PC-3 (cell line): ENCODE measurements at regions not wholly inside any gene's neighbourhood (a gene's known extent, or its start where the extent isn't known, plus 50 kb on each side); places are given as distances from the start of the nearest gene placed in this dataset.

Source experiments
- ATAC-seq: fragments of 200-7000 bp; cut with Tn5 transposase; 2 replicates; pipeline ENCODE4 v1.9.1; 2020; ENCODE audit warnings: mild to moderate bottlenecking, moderate library complexity
- BruUV-seq: library from RNA; stranded (reverse); fragments of 400-500 nt; replicated peaks from 2 replicates; lab custom pipeline; 2021; lab: Mats Ljungman, UMichigan
- CTCF ChIA-PET: fragments of 300-600 bp; sonication (Branson Sonifier 250); formaldehyde crosslinking; loops from one replicate; lab custom pipeline; 2022; ENCODE audit warnings: antibody characterized with exemption; lab: Charles Lee
- POLR2A ChIA-PET: fragments of 300-600 bp; sonication (Branson Sonifier 250); formaldehyde crosslinking; loops from one replicate; lab custom pipeline; 2022; ENCODE audit warnings: antibody characterized with exemption; ENCODE audit not compliant: unreplicated experiment; lab: Charles Lee
- DNase-seq: peaks from one replicate; pipeline ENCODE4 v3.0.0-alpha.2; 2015
- H2AFZ ChIP-seq: fragments of 300-600 bp; sonication (generic); 2 replicates; pipeline ENCODE4 v1.6.0; 2016; ENCODE audit warnings: antibody characterized with exemption, low read length
- H3F3A ChIP-seq: fragments of 300-600 bp; sonication (generic); one replicate; pipeline ENCODE4 v1.6.0; 2017; ENCODE audit warnings: antibody characterized with exemption, low read length, control low read depth, mild to moderate bottlenecking; ENCODE audit not compliant: unreplicated experiment
- H3K27ac ChIP-seq: fragments of 300-600 bp; sonication (generic); 2 replicates; pipeline ENCODE4 v1.5.1; 2016; ENCODE audit warnings: mild to moderate bottlenecking, low read length
- H3K27me3 ChIP-seq: fragments of 300-600 bp; sonication (generic); 2 replicates; pipeline ENCODE4 v1.6.1; 2016; ENCODE audit warnings: low read length, mixed read lengths
- H3K36me3 ChIP-seq: fragments of 300-600 bp; sonication (generic); 2 replicates; pipeline ENCODE4 v1.6.1; 2016; ENCODE audit warnings: low read depth, mixed run types, low read length, mixed read lengths
- H3K4me1 ChIP-seq: fragments of 300-600 bp; sonication (generic); 2 replicates; pipeline ENCODE4 v1.5.1; 2016; ENCODE audit warnings: low read length; ENCODE audit not compliant: insufficient read depth
- H3K4me2 ChIP-seq: fragments of 300-600 bp; sonication (generic); 2 replicates; pipeline ENCODE4 v1.6.0; 2016; ENCODE audit warnings: low read length
- H3K4me3 ChIP-seq: fragments of 300-600 bp; sonication (generic); 2 replicates; pipeline ENCODE4 v1.5.1; 2016; ENCODE audit warnings: mild to moderate bottlenecking, low read length, mixed read lengths
- H3K79me2 ChIP-seq: fragments of 300-600 bp; sonication (generic); 2 replicates; pipeline ENCODE4 v1.6.1; 2017; ENCODE audit warnings: low read length, mixed read lengths
- H3K9ac ChIP-seq: fragments of 300-600 bp; sonication (generic); 2 replicates; pipeline ENCODE4 v1.6.0; 2016; ENCODE audit warnings: mild to moderate bottlenecking, low read length
- H3K9me2 ChIP-seq: fragments of 300-600 bp; sonication (generic); replicated peaks from 2 replicates; pipeline ENCODE4 v1.6.1; 2016; ENCODE audit warnings: mixed run types, low read length, mixed read lengths
- H3K9me3 ChIP-seq: fragments of 300-600 bp; sonication (generic); 2 replicates; pipeline ENCODE4 v1.6.1; 2016; ENCODE audit warnings: low read length, mixed read lengths
- H4K20me1 ChIP-seq: fragments of 300-600 bp; sonication (generic); 2 replicates; pipeline ENCODE4 v1.6.1; 2016; ENCODE audit warnings: low read length, mixed read lengths
- CTCF ChIP-seq: fragments of 300-600 bp; sonication (generic); conservative IDR thresholded peaks from 2 replicates; pipeline ENCODE4 v1.5.1; 2017; ENCODE audit warnings: antibody characterized with exemption, low read depth, mild to moderate bottlenecking, low read length
- EZH2 ChIP-seq: fragments of 300-600 bp; sonication (generic); IDR thresholded peaks from one replicate; pipeline ENCODE4 v1.6.1; 2017; ENCODE audit warnings: antibody characterized with exemption, mild to moderate bottlenecking, low read length; ENCODE audit not compliant: unreplicated experiment
- EZH2phosphoT487 ChIP-seq: fragments of 300-600 bp; sonication (generic); IDR thresholded peaks from 2 replicates; pipeline ENCODE4 v1.6.1; 2018; ENCODE audit warnings: mild to moderate bottlenecking, antibody characterized with exemption, low read length, borderline replicate concordance
- intact Hi-C: fragments of 100-400 bp; cut with micrococcal nuclease; formaldehyde crosslinking; loops from 2 replicates; pipeline ENCODE4 v1.9.0; 2023

GRCh38 chr3:99049164-99049563, 147.7 kb upstream of the DCBLD2 start:
- CTCF ChIA-PET: no interaction called here
- POLR2A ChIA-PET: no interaction called here
- intact Hi-C loops: no loop called here
- H3K79me2 ChIP-seq: no peaks in the 10 kb centered on the region
- H3K4me2 ChIP-seq: no peak overlapping the region
- H3K4me3 ChIP-seq: no peak overlapping the region
- H3K27me3 ChIP-seq: no peaks in the 10 kb centered on the region
- no peak overlapping the region for H2AFZ ChIP-seq
- no peak overlapping the region for H3K27ac ChIP-seq
- H4K20me1 ChIP-seq: no peaks in the 10 kb centered on the region
- ATAC-seq: no peak
- H3K9me2 ChIP-seq: no peaks in the 10 kb centered on the region
- no TSS peak for BruUV-seq
- H3F3A ChIP-seq: no peaks in the 10 kb centered on the region
- no peaks in the 10 kb centered on the region for H3K4me1 ChIP-seq
- DNase-seq: no peak
- H3K9ac ChIP-seq: no peak overlapping the region
- no peaks in the 10 kb centered on the region for H3K9me3 ChIP-seq
- TF ChIP-seq EZH2 (no peak), CTCF (no peak), EZH2phosphoT487 (no peak)
- no peaks in the 10 kb centered on the region for H3K36me3 ChIP-seq

- no peaks in the 10 kb centered on the region for H3K27me3 ChIP-seq
- DNase-seq: no peak
- H3K9ac ChIP-seq: no peak overlapping the region
- H3F3A ChIP-seq: no peaks in the 10 kb centered on the region
- TF ChIP-seq EZH2 (no peak), EZH2phosphoT487 (no peak), CTCF (no peak)
- intact Hi-C loops: no loop called here
- H3K27ac ChIP-seq: no peak overlapping the region
- ChIA-PET CTCF (no interaction called here), POLR2A (no interaction called here)
- H3K4me1 ChIP-seq: no peaks in the 10 kb centered on the region
- peak; percentile 15; the same call in 1 of the 2 replicates for ATAC-seq
- no peaks in the 10 kb centered on the region for H3K9me2 ChIP-seq
- H3K36me3 ChIP-seq: no peaks in the 10 kb centered on the region
- BruUV-seq: no TSS peak
- H3K4me3 ChIP-seq: no peak overlapping the region
- H2AFZ ChIP-seq: no peak overlapping the region
- H4K20me1 ChIP-seq: no peaks in the 10 kb centered on the region
- H3K4me2 ChIP-seq: no peak overlapping the region
- no peaks in the 10 kb centered on the region for H3K79me2 ChIP-seq
- no peaks in the 10 kb centered on the region for H3K9me3 ChIP-seq
Observed at GRCh38 chr3:99041747-99042146, 140.3 kb upstream of the DCBLD2 start.

- TF ChIP-seq EZH2 (no peak), EZH2phosphoT487 (no peak), CTCF (no peak)
- H3K9me3 ChIP-seq: no peaks in the 10 kb centered on the region
- intact Hi-C loops: no loop called here
- H3K4me2 ChIP-seq: no peak overlapping the region
- no peaks in the 10 kb centered on the region for H3F3A ChIP-seq
- ChIA-PET POLR2A (no interaction called here), CTCF (no interaction called here)
- no peak overlapping the region for H3K27ac ChIP-seq
- no peaks in the 10 kb centered on the region for H3K36me3 ChIP-seq
- no peaks in the 10 kb centered on the region for H3K4me1 ChIP-seq
- no peak overlapping the region for H3K4me3 ChIP-seq
- no peak overlapping the region for H3K9ac ChIP-seq
- no peaks in the 10 kb centered on the region for H3K9me2 ChIP-seq
- no peaks in the 10 kb centered on the region for H4K20me1 ChIP-seq
- no peaks in the 10 kb centered on the region for H3K27me3 ChIP-seq
- no TSS peak for BruUV-seq
- no peak overlapping the region for H2AFZ ChIP-seq
- no peaks in the 10 kb centered on the region for H3K79me2 ChIP-seq
- DNase-seq: no peak
- ATAC-seq: no peak
Observed at GRCh38 chr3:99031778-99032177, 130.3 kb upstream of the DCBLD2 start.
